Left colon (tissue), 2 donors: ENCODE measurements at regions not wholly inside any gene's neighbourhood (a gene's known extent, or its start where the extent isn't known, plus 50 kb on each side); places are given as distances from the start of the nearest gene placed in this dataset.

Source experiments
- ATAC-seq: fragments of 200-7000 bp; cut with Tn5 transposase; one replicate; pipeline ENCODE4 v1.9.1; 2020; ENCODE audit warnings: mild to moderate bottlenecking, moderate library complexity
- DNase-seq, 2 donors: peaks; one replicate each; pipeline ENCODE4 v3.0.0-alpha.2; 2020
- intact Hi-C, 2 donors: fragments of 100-400 bp; cut with DNase I in 1 of 2; cut with micrococcal nuclease in 1 of 2; formaldehyde crosslinking; loops; one replicate each; pipeline versions ENCODE4 v1.11.2 to v1.14.0; 2022; cut with DNase I, micrococcal nuclease
- donor health status: DM: no; HTN: no; CAD: no.
- donor health status: DM: yes; HTN: yes; CAD: no.

DNA sequence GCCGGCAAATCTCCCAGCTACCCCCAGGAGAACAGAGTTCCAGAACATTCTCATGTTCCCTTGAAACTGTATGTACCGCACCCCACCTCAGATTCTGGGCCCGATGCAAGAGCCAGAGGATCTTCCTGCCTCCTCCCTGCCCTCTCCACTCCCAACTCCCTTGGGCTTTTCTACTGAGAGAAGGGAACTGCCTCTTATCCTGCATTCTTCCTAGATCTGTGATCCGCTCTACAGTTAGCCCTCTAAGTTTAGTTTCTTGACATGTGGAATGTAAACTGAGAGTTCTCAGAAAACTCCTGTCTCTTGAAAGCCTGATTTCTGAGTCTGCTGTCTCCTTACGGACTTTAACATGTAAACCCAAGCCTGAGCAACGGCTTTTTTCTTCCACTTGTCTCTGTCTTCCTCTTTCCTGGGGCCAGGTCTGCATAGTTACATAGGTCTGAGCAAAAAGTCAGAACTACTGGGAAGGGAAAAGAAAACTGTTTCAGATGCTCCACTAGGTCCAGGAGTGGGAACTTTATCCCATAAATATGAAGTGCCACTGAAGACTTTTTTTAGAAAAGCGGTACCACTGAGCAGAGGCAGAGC, 86.5 kb upstream of the TNFAIP3 start:
- DNase-seq (no peak), ATAC-seq (no peak)
- intact Hi-C loops, result no loop called here

DNA sequence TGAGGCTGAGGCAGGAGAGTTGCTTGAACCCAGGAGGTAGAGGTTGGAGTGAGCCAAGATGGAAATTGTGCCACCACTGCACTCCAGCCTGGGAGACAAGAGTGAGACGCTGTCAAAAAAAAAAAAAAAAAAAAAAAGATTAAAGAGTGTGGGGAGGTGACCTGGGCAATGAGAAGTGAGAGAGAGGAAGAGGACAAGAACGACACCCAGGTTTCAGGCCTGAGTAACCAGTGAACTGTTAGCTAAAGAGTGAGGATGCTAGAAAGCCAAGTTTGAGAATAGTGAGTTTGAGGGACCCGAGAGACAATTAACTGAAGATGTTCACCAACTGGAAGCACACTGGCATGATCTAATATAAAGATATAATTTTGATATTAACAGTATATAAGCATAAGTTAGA, 85.4 kb upstream of the TNFAIP3 start:
- ATAC-seq (no peak), DNase-seq (no peak)
- intact Hi-C loops, result no loop called here

DNA sequence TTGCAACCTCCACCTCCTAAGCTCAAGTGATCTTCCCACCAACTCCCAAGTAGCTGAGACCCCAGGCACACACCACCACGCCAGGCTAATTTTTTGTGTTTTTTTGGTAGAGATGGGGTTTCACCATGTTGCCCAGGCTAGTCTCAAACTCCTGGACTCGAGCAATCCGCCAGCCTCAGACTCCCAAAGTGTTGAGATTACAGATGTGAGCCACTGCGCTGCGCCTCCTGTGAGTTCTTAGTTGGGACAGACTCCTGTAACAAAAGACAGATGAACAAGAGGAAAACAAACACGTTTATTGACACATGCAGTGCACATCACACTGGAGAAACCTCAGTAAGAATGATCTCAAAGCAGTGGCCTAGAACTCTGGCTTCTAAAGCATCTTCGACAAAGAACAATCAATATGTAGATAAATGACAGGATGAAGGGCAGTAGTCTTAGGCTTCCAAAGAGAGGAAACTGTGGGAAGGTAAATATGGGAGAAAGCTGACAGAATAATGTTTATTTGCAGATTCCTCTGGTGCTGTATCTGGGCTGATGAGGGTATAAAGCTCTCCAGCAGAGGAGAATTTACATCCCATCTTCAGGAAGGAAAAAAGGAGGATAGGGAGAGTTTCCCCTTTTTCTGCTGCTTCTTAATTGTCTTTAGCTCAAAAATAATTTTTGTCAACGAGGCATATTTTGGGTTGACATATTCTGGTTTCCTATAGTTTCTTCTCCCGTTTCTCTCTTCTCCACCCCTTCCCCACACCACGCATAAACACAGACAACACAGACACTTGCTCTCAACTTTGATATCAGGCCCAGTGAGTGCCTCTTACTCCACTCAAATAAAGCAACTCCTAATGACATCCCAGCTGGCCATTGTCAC, 84.7 kb upstream of the TNFAIP3 start:
- intact Hi-C loops, result no loop called here
- ATAC-seq (no peak), DNase-seq (no peak)

DNA sequence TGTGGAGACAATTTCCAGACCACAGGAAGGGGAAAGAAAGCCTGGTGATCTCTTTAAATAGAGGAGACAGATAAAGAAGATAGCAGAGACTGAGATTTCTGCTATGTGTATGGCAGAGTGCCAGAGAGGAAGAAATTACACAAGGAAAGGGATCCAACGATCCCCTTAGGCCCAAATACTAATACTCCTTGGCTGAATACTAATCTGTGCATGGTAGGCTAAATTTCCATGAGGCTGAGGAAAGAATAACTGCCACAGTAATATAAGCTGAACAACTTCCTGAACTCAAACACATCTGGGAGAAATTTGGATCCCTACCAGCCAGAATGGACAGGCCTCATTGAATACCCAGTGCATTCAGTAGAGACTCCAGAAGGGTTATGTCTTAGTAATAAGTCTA, 83.3 kb upstream of the TNFAIP3 start:
- ATAC-seq (no peak), DNase-seq (no peak)
- intact Hi-C loops, result no loop called here

DNA sequence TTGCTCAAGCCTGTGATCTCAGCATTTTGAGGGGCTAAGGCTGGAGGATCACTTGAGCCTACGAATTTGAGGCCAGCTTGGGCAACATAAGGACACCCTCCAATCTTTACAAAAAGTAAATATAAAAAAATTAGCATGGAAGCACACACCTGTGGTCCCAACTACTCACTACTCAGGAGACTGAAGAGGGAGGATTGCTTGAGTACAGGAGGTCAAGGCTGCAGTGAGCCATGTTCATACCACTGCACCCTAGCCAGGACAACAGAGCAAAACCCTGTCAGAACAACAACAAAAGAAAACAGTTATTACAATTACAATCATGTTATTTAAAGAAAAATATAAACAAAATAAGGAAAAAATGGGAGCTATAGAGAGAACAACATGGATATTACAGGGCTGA, 82.5 kb upstream of the TNFAIP3 start:
- intact Hi-C loops, result no loop called here
- no peak for ATAC-seq
- no peak for DNase-seq

DNA sequence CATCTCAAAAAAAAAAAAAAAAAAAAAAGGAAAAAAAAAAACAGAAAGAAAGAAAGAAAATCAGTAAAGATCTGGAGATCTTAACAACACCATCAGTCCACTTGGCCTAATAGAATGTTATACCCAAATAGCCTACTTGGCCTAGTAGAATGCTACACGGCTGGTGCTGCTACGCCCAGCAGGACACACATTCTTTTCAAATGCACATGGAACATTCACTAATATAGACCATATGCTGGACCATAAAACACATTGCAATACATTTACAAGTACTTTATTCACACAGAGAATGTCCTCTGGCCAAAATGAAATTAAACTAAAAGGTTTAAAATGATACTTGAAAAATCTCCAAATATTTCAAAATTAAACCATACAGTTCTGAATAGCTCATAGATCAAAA, 80.0 kb upstream of the TNFAIP3 start:
- DNase-seq (no peak), ATAC-seq (no peak)
- intact Hi-C loops, result no loop called here

DNA sequence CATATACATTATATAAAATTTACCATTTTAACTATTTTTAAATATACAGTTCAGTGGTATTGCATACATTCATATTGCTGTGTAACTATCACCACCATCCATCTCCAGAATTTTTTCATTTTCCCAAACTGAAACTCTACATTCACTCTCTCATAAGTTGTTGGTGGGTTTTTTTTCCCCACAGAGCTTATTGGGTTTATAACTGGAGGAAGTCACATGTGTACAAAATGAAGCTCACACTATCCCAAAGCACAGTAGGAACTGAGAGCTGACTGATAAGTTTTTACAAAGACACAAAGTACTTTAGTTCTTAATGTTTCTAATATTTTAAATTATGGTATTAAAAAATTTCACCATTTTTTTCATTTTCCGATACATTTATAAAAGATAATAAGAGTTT, 78.8 kb upstream of the TNFAIP3 start:
- DNase-seq (no peak), ATAC-seq (no peak)
- intact Hi-C loops, result no loop called here

DNA sequence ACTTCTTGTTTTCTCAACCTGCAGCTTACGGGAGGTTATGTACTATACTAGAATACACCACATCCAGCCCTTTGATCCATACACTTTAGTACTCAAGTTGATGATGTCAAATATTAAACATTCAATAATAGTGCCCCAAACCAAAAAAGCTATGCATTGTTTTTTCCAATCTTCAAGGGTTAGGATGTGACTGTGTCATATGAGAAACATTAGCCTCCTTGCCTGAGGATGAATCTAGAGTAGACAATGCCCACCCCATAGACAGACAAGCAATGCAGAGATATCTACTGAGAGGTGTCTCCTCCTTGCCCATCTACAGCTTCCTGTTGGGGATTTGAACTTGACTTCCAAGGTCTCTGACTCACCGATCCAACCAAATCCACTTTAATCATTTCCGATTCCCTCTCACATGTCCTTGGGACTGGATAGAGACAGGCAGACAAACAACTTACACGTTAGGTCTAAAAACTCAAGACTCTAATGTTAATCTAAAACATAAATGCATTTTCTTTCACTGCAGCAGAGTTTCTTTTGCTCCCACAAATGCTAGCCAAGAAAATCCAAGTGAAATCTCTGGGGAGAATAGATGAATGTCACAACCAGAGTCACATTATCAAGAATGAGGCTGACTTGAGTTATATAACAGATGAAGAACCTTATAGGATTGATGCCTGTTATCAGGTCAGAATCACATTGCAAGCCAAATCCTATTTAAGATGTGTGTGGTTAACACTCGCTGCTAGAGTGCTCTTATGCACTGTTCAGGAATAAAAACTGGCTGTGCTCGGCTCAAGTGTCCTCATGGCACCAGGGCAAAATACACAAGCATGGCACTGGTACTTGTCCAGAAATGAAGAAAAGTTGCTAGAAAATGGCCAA, 75.5 kb upstream of the TNFAIP3 start:
- no peak for DNase-seq
- intact Hi-C loops, result no loop called here
- ATAC-seq, result no peak

DNA sequence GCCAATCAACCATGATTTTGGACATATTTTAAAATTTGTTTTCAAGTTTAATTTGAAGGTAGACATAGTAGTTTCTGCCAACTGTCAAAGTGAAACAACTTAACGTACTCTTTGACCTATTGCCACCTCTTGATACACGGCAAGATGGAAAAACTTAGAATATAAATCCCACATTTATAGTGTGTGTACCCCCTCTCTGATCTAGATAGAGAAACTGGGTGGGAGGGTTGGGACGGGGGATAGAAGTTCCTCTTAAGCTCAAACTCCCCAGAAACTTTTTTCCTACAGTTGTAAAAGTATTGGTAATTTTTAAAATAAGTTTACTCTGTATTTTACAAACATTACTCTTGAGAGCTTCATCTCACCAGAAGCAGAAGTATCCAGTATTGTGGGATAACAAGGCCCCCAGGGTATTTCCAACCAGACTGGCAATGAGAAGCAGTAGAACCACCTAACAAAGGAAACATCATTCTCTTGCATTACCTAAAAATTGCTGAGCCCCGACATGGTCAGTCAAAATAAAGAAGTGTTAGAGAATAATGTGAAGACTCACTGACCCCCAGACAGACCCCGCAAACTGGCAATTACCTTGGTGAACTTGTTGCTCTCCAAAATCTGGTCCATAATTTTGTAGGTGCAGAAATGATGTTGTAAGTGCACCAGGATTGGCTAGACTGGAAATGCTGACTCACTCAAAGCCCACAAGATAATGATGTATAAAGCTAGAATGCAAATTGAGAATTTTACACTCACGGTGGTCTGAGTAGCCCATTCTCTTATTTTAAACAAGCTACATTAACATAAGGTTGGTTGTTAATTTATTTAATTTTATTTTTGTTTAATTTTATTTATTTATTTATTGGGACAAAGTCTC, 74.7 kb upstream of the TNFAIP3 start:
- ATAC-seq, result no peak
- no peak for DNase-seq
- intact Hi-C loops, result no loop called here

DNA sequence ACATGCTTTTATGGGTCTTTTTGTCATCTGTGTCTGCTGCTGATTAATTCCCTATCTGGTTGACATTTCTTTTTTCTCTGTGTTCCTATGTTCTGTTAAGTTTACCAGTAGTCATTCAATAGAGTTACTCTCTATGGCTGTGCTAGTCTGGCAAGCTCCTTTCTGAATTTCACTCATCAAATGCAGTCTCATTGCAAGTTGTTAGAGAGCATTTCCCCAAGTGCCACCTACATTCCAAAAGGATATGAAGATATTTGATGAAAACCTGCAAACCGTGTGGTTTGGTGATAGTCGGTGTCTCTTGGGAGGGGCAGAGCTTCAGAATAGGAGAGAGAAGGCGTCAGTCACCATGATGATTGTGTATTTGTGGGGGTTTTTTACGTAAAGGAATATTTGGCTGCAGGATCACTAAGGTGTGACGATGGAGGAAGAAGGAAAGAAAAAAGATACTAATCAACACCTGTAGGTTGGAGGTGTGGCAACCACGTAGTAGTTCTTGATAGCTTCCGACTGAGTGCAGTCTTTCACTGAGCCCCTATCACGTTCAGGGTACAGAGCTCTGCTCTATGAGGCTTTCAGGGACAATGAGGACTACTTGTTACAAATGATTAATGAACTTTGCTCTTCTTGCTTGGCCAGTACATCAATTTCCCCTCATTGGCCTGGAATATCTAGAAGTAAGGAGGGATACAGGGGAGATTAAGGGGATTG, 73.1 kb upstream of the TNFAIP3 start:
- no peak for DNase-seq
- intact Hi-C loops, result no loop called here
- ATAC-seq, result peak; percentile 54

DNA sequence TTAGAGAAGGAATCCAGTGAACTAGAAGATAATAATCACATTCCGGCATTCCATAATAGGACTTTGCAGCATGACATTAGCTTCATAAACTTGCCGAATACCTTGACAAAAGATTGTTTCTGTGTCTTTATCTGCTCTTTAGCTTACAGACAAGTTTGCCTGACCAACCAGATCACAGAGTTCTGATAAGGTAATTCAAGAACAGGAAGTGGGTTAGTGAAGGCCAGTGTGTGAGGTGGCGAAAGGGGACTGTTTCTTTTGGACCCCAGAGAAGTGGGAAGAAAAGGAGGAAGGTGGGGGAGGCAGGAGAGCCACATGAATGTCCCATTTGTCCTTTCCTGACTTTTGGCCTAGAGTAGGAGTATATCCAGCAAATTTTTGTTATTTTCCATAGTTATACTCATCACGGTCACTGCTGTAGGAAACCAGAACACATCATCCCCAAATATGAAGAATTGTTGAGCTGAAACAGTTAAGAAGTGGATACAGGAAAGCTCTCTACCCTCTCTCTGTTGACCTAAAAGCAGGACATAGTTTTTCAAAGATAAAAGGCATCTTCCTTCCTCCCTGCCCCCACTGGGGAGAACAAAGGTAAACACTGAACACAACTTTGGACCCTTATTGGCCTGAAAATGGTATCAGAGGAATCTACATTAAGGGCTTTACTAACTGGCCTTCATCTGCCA, 72.4 kb upstream of the TNFAIP3 start:
- ATAC-seq (no peak), DNase-seq (no peak)
- intact Hi-C loops, result no loop called here

DNA sequence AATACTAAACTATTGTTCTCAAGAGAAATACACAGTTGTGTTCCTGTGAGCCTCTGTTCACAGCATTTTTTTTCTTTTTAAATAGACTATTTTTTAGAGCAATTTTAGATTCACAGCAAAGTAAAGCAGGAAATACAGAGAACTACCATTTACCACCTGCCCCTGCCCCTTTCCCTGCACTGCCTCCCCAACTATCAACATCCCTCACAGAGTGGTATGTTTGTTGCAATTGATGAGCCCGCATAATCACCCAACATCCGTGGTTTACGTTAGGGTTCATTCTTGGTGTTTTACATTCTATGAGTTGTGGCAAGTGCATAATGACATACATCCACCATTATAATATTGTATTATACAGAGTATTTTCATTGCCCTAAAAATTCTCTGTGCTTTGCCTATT, 71.6 kb upstream of the TNFAIP3 start:
- DNase-seq (no peak), ATAC-seq (no peak)
- intact Hi-C loops, result no loop called here

DNA sequence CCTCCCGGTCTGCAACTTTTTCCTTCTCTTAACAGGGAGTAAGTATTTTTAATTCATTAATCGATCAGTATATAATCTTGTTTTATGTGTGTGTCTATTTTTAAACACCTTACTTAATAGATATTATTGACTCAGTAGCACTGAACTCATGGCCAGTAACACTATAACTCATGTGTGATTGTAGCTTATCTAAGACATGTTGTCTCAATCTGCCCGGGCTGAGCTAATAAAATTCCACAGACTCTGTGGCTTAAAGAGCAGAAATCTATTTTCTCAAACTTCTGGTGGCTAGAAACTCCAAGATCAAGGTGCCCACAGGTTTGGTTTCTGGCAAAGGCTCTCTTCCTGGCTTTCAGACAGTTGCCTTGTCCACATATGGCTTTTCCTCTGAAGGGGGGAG, 68.8 kb upstream of the TNFAIP3 start:
- intact Hi-C loops, result no loop called here

DNA sequence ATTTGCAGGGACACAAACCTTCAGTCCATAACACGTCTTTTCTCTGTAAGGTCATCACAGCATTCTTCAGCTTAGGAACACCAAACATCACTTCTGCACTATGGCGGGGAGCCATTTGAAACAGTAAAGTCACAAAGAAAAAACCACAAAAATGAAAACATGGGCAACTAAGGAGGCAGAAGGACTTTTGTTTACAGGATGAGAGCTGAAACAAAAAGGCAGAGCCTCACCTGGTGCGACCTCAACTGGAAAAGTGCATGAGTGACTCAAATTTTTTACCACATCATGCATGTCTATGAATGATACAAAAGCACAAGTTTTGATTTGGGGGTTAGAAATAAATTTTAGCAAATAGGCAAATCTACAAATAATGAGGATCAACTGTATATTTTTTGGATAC, 68.2 kb upstream of the TNFAIP3 start:
- intact Hi-C loops, result no loop called here
- no peak for ATAC-seq
- no peak for DNase-seq

More for the DNA sequence above, 68.8 kb upstream of the TNFAIP3 start:
- ATAC-seq (no peak), DNase-seq (no peak)

DNA sequence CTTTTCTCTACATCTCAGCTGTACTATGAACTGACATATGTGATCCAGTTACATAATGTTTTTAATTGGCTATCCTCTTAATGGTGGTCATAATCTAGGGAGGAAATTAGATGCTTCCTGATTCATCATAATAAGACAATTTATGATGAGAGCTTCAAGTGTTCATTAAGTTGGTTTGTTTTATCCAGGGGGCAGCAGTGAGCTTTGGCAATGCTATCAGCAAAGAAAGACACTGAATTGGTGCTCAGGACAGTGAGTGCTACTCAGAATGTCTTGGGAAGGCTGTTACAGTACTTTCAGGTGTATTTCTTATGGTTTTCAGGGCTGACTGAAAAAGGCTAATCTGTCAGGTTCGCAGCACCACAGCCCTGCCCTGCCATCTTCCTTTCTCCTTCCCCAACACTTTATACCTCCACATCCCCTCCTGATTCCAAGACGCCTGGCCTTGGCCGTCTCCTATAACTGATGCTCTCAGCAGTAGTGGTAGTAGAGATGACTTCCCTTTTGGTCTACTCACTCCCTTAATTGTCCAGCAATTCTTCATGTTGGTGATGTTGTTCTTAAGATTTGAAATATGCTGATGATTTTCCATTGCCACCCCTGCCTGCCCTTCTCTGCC, 67.0 kb upstream of the TNFAIP3 start:
- intact Hi-C loops, result loop anchor here in 1 of 2 donors (10.0 kb wide), 1 partner anchor 65 kb away; the partner anchor contains the start of gene TNFAIP3
- ATAC-seq, result peak; percentile 19

DNA sequence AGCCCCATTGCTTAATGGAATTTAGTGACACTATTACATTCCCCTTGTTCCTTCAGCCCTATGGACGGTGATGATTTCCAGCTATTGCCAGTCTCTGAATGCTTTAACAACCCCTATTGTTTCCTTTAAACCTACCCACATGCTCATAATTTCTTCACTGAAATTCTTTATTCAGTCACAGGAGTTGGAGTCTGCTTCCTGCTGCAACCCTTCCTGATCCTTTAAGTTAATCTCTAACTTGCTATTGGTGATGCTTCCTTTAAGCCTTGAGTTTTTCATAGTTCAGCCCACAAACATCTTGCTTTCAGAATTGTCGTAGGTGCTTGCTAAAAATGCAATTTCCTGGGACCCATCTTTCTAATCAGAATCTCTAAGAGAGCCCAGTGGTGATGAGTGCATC, 66.3 kb upstream of the TNFAIP3 start:
- intact Hi-C loops, result loop anchor here in 1 of 2 donors (10.0 kb wide), 1 partner anchor 64 kb away; the partner anchor contains the start of gene TNFAIP3
- DNase-seq (no peak), ATAC-seq (peak; percentile 70)

More for the DNA sequence above, 67.0 kb upstream of the TNFAIP3 start:
- DNase-seq, result no peak
